AG10803 (cell line): ENCODE measurements at regions not wholly inside any gene's neighbourhood (a gene's known extent, or its start where the extent isn't known, plus 50 kb on each side); places are given as distances from the start of the nearest gene placed in this dataset.

Source experiments
- DNase-seq: peaks from one replicate; pipeline ENCODE4 v3.0.0; 2010; ENCODE audit warnings: low read depth
- H3K4me3 ChIP-seq: 2 replicates; pipeline ENCODE4 v1.5.1; 2011; ENCODE audit warnings: mild to moderate bottlenecking, low read length, control low read depth
- TF ChIP-seq, protein P1 (sequence below): conservative IDR thresholded peaks from 2 replicates; pipeline ENCODE4 v1.5.1; 2011; ENCODE audit warnings: mild to moderate bottlenecking, low read length, control low read depth, inconsistent platforms

DNA sequence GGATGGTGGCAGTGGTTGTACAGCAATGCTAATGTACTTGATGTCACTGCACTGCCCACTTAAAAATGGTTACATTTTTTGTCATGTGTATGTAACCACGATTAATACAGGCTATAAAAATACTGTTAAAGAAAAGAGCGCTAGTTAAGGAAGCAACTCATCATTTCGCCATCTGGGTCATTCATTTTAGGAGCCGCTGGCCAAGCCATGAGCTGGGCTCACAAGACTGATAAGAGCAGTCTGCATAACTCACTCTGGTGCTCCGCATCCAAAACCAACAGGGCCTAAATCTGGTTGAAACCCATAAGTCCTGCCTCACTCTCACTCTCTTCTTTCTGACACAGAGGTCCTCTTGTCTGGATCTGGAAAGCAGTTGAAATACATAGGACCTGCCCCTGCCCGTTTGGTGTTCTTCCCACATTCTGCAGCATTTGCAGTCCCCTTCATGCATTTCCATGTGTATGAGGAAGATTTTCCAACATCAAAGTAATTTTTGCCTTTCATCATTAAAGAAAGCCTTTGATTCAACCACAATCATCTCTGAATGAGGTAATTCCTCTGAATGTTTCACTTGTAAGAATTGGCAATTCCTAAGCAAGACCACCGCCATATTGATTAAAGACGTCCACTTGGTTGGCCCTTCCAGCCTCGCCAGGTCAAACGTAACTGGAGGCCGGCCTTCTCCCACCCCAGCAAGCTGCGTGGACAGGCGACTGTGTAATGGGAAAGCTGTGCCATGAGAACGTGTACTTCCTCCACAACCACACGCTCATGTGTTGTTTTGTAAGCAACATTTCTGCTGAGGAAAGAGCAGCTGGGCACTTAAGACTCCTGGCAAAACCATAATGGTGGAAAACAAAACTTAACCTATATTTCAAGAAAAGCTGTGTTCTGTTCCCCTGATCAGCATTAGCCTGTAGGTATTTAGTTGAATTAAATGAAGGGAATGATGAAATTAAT is 112.2 kb downstream of the VAPA start:
- no peak overlapping the region for H3K4me3 ChIP-seq
- DNase-seq = no peak
- TF ChIP-seq, protein P1, sequence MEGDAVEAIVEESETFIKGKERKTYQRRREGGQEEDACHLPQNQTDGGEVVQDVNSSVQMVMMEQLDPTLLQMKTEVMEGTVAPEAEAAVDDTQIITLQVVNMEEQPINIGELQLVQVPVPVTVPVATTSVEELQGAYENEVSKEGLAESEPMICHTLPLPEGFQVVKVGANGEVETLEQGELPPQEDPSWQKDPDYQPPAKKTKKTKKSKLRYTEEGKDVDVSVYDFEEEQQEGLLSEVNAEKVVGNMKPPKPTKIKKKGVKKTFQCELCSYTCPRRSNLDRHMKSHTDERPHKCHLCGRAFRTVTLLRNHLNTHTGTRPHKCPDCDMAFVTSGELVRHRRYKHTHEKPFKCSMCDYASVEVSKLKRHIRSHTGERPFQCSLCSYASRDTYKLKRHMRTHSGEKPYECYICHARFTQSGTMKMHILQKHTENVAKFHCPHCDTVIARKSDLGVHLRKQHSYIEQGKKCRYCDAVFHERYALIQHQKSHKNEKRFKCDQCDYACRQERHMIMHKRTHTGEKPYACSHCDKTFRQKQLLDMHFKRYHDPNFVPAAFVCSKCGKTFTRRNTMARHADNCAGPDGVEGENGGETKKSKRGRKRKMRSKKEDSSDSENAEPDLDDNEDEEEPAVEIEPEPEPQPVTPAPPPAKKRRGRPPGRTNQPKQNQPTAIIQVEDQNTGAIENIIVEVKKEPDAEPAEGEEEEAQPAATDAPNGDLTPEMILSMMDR = no peak

DNA sequence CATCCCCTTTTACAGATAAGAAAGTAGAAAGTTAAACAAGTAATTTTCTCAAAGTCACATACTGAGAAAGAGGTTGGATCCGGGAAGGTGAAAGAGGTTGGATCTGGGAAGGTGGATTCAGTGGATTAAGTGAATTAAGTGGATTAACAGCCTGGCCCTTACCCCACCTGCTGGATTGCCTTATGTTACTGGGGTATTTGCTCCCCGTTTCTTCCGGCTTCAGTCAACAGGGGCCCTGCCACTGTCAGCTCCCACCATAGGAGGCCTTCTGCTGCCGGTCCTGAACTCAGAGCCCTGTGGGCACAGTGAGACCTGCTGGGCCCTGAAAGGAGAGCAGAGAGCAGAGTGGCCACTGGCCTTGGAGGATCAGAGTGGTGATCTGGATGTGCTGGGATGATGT is 113.2 kb downstream of the VAPA start:
- no peak overlapping the region for H3K4me3 ChIP-seq
- TF ChIP-seq, protein P1 = no peak
- no peak for DNase-seq

DNA sequence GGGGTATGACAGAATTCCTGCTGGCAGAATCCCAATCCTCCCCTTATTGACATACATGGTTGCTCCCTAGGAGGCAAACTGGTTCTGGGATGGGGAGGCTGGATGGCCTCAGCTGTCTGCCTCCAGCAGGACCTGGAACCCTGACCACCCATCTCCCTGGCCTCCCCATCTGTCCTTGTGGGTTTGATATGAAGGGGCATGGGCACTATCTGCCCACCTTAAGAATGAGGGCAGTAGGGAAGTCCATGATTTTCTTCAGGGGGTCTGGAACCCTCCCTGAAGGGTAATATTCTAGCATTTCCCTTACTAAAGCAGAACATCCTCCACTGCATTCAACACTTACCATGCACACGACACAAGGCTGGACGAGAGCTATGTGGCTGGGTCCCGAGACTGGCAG is 113.6 kb downstream of the VAPA start:
- DNase-seq = no peak
- H3K4me3 ChIP-seq = no peak overlapping the region
- TF ChIP-seq, protein P1 = no peak

DNA sequence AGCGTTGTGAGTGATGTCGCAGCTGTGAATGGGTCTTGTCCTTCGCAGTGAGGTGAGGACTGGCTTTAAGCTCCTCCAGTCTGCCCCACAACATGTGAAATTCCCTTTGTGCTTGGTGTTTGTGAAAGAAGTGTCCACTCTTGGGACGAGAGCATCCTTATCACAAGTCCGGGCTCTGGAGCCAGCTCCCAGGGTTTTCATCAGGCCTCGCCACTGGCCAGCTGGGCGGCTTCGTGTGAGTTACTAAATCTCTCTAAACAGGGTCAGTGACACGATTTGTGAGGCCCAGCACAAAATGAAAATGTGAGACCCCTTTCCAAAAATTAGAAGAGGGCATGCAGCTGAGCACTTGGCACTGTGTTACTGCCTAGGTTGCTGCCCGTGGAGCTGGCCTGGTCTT is 115.9 kb downstream of the VAPA start:
- TF ChIP-seq, protein P1 = no peak
- no peak overlapping the region for H3K4me3 ChIP-seq
- no peak for DNase-seq

DNA sequence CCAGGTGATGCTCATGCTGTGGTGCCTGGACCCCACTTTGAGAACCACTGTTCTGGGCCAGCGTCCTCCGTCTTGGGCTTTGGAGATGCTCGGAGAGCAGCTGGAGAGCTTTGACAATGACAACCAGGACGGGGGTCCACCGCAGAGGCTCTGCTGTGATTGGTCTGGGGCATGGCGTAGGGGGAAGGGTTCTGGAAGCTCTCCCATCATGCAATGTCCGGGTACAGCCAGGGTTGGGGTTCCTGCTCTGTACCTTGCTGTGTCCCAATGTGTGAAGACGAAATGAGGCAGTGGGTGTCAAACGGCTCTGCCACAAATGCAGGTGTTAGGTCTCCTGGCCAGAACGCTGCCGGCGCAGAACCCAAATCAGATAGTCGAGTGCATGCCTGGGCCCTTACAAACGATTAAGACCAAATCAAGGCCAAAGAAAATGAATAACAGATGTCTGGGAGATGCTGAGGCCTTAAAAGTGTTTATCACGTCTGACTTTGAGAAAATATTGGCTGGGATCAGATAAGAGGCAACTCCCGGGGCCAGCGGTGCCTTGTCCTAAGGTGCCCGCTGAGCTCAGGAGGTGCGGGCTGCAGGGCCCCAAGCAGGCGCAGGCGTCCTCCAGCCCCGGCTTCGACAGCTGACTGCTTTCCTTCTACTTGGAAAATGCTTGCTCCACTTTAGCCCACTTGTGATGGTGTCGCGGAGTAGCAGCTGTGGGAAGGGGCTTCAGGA is 117.2 kb downstream of the VAPA start:
- no peak for DNase-seq
- H3K4me3 ChIP-seq = no peak overlapping the region
- TF ChIP-seq, protein P1 = no peak

DNA sequence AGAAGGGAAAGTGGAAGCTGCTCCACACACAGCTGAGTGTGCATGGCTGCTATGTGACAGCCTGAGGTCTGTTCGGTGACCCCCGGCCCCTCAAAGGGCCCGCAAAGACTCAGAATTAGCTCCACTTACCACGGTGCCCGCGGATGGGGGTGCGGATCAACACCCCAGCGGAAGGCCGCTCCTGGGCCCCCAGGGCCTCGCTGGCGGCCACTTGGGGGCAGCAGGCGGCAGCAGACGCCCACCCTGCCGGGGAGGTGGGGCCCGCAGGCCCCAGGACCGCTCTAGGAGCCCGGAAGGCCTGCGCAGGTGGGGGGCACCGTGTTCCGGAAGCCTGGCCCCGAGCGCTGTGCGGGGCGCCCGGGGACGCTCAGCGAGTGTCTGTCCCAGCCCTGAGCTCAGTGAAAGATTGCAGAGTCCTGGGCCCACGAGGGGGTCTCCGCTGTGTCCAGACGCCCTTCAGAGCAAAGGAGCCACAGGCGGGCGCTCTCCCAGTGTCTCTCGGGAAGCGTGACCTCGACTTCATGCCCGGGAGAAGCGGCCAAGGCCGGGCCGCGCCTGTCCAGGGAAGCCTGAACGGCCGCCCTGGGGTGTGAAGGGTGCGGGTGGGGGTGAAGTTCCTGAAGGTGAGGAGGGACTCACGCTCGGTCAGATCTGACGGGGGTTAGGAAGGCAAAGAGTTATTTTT is 118.7 kb downstream of the VAPA start:
- H3K4me3 ChIP-seq = no peak overlapping the region
- TF ChIP-seq, protein P1 = no peak
- no peak for DNase-seq
